T-helper 22 cell (primary cell): ENCODE measurements at regions not wholly inside any gene's neighbourhood (a gene's known extent, or its start where the extent isn't known, plus 50 kb on each side); places are given as distances from the start of the nearest gene placed in this dataset.

Experiments
- DNase-seq: peaks from one replicate; pipeline ENCODE4 v3.0.0-alpha.2; 2020; ENCODE audit warnings: low read depth

DNA sequence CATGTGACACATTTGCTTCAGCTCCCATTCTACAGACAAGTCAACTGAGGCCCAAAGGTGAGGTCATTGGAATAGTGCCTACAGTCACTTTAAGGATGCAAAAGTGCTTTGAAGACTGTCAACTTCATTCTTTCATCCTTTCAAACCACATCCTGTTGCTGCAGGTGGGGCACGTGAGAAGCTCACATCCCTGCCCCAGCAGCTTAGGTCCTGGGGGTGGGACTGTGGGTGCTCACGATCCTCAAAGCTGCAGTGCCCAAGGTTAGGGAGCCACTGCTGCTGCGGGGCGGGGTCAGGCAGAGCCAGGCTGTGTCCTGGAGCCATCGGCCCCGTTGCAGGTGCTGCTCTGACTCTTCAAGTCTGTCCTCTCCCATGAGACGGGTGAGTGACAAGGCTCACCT, 57.9 kb upstream of the IER5L start:
- DNase-seq, result peak; percentile 60

DNA sequence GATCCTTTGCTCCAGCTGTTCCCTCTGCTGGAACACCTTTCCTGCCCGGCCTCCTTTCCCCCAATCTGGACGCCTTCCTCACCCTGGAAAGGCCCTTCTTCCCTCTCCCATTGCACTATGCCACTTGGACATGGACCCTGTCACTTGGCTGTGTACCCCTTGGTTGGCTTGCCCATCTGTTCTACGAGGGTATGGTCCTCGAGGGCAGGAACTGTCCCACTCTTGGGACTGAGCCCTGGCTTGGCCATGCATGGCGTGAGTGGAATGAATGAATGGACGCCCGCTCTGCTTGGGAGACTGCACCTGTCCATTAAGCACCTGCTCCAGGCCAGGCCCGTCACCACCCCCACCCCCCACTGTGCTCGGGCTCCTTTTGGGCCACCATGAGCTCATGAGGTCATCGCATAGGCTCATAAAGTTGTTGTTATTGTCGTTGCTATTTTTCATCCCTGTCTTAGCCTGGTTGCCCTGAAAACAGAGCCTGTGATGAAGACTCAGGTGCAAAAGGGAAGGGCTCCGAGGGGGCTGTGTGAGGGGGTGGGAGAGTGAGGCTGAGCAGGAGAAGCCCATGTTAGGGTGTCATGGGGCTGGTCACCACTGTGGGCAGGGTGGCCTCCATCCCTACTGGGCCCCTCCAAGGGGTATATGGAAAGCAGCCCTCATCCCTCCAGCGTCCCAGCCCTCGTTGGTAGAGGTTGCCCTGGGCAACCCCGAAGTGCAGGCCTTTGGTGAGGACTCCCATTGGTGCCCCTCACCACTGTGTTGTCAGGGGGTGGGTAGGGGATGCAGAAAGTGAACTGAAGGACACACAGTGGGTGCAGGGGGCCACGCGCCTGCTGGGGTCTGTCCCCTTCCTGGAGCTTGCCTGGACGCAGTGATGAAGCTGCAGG, 57.2 kb upstream of the IER5L start:
- no peak for DNase-seq

DNA sequence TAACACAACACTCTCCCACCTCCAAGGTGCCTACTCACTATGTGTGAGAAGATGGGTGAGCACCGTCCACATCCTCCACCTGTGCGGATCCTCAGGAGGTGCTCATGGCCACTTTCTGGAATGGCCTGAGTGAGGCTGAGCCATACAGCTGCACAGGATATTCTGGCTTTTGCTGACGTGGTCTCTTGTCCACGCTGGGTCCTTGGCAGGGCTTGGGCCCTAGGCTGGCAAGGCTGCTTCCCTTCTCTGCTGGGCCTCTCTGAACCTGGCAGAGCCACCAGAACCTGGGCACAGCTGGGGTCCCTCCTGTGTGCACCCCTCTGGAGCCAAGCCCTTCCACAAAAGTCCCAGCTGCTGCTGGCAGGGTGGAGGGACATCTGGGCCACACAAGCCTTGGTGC, 56.4 kb upstream of the IER5L start:
- DNase-seq, result no peak

DNA sequence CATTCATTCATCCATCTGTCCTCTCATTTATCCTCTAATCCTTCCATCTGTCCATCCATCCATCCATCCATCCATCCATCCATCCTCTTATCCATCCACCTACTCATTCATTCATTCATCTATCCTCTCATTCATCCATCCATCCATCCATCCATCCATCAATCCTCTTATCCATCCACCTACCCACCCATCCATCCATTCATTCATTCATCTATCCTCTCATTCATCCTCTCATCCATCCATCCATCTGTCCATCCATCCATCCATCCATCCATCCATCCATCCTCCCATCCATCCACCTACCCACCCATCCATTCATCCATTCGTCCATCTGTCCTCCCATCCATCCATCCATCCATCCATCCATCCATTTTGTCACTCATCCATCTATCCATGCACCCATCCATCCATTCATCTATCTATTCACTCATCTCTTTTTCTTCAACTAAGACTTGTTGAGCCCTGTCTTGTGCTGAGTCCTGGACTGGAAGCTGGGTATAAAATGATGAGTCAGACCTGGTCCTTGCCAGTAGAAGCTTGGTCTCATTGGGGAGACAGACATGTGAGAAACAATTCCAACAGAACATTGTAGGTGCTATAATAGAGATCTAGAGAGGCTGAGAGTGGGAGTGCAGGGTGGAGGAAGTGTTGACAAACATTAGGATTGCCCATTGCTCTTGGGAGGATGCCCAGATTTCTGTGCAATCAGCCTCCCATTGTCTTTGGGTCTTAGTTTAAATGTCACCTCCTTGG, 55.0 kb upstream of the IER5L start:
- DNase-seq, result no peak

DNA sequence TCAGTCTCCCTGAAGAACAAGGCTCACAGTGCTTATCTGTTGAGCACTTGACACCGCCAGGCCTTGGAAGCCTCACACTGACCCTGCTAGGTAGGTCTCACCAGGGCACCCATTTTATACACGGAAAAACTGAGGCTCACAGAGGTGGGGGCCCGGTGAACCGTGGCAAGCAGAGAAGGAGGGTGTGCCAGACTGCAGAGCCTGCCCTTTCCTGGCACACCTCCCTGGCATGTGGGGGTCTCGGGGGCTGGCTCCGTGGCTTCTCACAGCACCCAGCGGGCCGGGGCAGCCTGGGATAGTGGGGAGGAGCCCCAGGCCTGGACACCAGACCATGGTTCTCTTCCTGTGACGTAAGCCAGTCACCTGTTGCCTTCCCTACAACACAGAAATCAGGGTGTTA, 53.7 kb upstream of the IER5L start:
- no peak for DNase-seq

DNA sequence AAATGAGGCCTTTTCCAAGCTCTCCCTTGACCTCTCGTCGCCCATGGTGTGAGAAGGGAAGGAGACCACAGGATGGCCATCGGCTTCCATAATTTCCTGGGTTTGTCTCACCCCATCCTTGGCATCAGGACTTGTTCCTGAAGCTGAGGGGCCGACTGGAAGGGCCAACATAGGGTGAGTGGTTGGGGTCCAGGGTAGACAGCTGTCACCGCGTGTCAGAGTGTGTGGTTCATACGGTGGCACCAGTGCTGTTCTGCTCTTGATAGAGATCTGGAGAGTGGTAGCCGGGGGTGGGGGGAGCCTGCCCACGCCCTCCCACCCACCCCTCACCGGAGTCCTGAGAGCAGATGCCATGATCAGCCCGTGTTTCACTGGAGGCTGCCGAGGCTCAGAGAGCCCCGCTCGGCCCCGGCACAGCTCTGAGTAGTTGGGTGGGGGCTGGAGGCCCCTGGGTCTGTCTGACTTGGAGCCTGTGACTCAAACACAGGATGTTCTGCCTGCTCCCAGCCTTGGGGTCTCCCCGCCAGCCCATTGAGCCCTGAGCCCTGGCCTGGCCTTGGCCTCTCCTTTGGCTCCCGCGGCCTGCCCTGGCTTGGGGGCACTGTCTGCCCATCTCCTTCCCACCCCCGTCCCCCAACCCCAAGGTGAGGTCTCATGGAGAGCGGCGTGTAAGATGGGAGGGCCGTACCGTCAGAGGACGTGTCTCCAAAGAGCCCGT, 53.1 kb upstream of the IER5L start:
- no peak for DNase-seq

DNA sequence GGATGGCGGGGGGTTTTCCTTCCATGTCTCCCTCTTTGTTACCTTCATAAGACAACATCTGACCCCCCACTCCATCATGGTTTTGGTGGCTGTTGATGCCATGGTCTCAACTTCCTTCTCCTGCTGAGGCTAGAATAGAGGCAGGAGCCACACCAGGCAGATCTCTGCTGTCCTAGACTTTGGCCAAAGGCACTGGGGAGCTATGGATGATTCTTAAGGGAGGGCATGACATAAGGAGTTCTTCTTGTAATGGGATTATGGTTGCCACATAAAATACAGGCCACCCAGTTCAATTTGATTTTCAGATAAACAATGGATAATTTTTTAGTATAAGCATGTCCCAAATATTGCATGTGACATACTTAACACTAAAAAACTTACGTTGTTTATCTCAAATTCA, 52.2 kb upstream of the IER5L start:
- no peak for DNase-seq
